ENCODE measurements at regions not wholly inside any gene's neighbourhood (a gene's known extent, or its start where the extent isn't known, plus 50 kb on each side); places are given as distances from the start of the nearest gene placed in this dataset.
"Not testable (repeated sequence)": the region's sequence is repeated elsewhere in the genome, so short reads cannot be mapped to it uniquely, and the experiment has no call there.

- Histone ChIP-seq H3K4me3 (no peak overlapping the region), H3K36me3 (no peaks in the 10 kb centered on the region), H3K9me3 (no peaks in the 10 kb centered on the region), H3K4me1 (no peaks in the 10 kb centered on the region), H3K27ac (no peak overlapping the region), H3K27me3 (no peaks in the 10 kb centered on the region)
- WGBS, 2 donors: 52 to 63% methylated on average over 1 of the region's 1 CpG
- intact Hi-C loops (cut with DNase I): no loop called here
- DNase-seq (no peak), ATAC-seq (no peak), FAIRE-seq (no peak)
- no peak for TF ChIP-seq CTCF (IDR thresholded peaks at IDR 0.05)
Measured at GRCh38 chr14:41521891-41522290, 84.8 kb upstream of the LRFN5 start.

DNA sequence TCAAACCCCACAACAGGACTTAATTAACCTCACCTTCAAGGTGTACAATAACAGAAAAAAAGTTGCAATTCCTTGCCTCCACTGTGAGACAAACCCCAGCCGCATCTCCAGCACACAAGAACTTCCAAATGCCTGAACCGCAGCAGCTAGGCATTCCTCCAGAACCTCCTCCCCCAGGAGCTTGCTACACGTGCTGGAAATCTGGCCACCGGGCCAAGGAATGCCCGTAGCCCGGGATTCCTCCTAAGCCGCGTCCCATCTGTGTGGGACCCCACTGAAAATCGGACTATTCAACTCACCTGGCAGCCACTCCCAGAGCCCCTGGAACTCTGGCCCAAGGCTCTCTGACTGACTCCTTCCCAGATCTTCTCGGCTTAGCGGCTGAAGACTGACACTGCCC lies 88.6 kb upstream of the LRFN5 start:
- intact Hi-C loops (cut with DNase I); ATAC-seq; H3K4me1 ChIP-seq; H3K27me3 ChIP-seq; DNase-seq; H3K4me3 ChIP-seq; H3K36me3 ChIP-seq; H3K27ac ChIP-seq; FAIRE-seq; H3K9me3 ChIP-seq: not testable (repeated sequence)
- 67 to 89% methylated on average over 7 to 9 of the region's 11 CpGs for WGBS, 2 donors

- Histone ChIP-seq H3K27me3 (no peaks in the 10 kb centered on the region), H3K27ac (no peak overlapping the region), H3K4me3 (no peak overlapping the region), H3K9me3 (no peaks in the 10 kb centered on the region), H3K4me1 (no peaks in the 10 kb centered on the region), H3K36me3 (no peaks in the 10 kb centered on the region)
- 39 to 62% methylated on average over 2 of the region's 2 CpGs for WGBS, 2 donors
- intact Hi-C loops (cut with DNase I): no loop called here
- no peak for TF ChIP-seq CTCF (IDR thresholded peaks at IDR 0.05)
- ATAC-seq (no peak), FAIRE-seq (no peak), DNase-seq (no peak)
Measured at GRCh38 chr14:41506552-41506951, 100.1 kb upstream of the LRFN5 start.

DNA sequence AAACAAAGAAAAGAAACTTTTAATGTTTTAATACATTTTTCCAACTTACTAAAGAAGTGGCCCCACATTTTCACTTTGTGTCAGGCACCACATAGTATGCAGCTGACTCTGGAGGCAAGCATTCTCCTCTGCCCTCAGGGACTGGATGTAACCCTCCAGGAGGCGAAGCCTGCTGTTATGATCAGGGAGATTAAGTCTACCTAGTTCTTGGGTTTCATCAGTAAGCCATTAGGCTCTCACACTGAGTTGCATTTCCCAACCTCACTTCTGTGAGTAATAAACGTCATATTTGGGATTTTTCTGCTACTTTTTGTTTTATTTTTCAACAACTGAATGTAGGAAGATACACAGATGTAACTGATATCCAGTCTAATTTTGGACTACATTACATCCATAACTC lies 101.2 kb upstream of the LRFN5 start:
- Histone ChIP-seq H3K9me3 (no peaks in the 10 kb centered on the region), H3K4me3 (no peak overlapping the region), H3K4me1 (no peaks in the 10 kb centered on the region), H3K27me3 (no peaks in the 10 kb centered on the region), H3K27ac (no peak overlapping the region), H3K36me3 (no peaks in the 10 kb centered on the region)
- intact Hi-C loops (cut with DNase I): no loop called here
- FAIRE-seq: no peak
- no peak for DNase-seq
- ATAC-seq: no peak
- WGBS, 2 donors: 46 to 52% methylated on average over 2 of the region's 2 CpGs
- no peak for TF ChIP-seq CTCF (IDR thresholded peaks at IDR 0.05)

GRCh38 chr14:41498959-41499358 lies 107.7 kb upstream of the LRFN5 start:
- ATAC-seq: no peak
- Histone ChIP-seq H3K27ac (no peak overlapping the region), H3K36me3 (no peaks in the 10 kb centered on the region), H3K4me1 (no peaks in the 10 kb centered on the region), H3K4me3 (no peak overlapping the region), H3K9me3 (no peaks in the 10 kb centered on the region), H3K27me3 (no peaks in the 10 kb centered on the region)
- WGBS, 2 donors: 76 to 82% methylated on average over 2 of the region's 2 CpGs
- intact Hi-C loops (cut with DNase I): no loop called here
- no peak for DNase-seq
- TF ChIP-seq CTCF (IDR thresholded peaks at IDR 0.05): no peak
- FAIRE-seq: no peak

DNA sequence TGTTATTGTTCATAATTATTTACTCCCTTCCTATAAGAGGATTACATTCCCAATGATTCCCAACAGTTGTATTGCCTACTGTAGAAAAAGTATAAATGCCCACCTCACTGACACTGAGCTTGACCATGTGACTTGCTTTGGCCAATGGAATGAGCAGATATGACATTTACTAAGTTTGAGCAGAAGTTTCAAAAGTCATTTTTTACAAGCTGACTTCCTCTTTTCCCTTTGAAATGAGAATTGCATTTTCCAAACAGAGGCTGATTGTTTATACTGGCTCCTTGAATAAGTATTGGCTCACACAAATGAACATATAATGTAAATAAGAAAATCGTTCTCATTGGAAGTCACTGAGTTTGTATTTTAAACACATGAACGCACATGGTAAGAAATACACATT lies 116.4 kb upstream of the LRFN5 start:
- FAIRE-seq: no peak
- H3K9me3 ChIP-seq: no peaks in the 10 kb centered on the region
- H3K4me1 ChIP-seq: no peaks in the 10 kb centered on the region
- H3K27ac ChIP-seq: no peak overlapping the region
- WGBS, 2 donors: 45 to 53% methylated on average over 2 of the region's 2 CpGs
- H3K36me3 ChIP-seq: no peaks in the 10 kb centered on the region
- no peak for DNase-seq
- TF ChIP-seq CTCF (IDR thresholded peaks at IDR 0.05): no peak
- no peak for ATAC-seq
- H3K27me3 ChIP-seq: no peaks in the 10 kb centered on the region
- no peak overlapping the region for H3K4me3 ChIP-seq
- intact Hi-C loops (cut with DNase I): no loop called here

All from pancreas (tissue), 10 donors.